DND-41 (cell line): ENCODE measurements at regions not wholly inside any gene's neighbourhood (a gene's known extent, or its start where the extent isn't known, plus 50 kb on each side); places are given as distances from the start of the nearest gene placed in this dataset.

ENCODE experiments used
- EZH2 ChIP-seq: IDR thresholded peaks from 3 replicates; pipeline ENCODE4 v1.6.1; 2012; ENCODE audit warnings: borderline replicate concordance, low read depth, mild to moderate bottlenecking, moderate library complexity, low read length, inconsistent platforms; ENCODE audit not compliant: severe bottlenecking
- TF ChIP-seq, protein P1 (sequence below): IDR thresholded peaks from 2 replicates; pipeline ENCODE4 v1.5.1; 2012; ENCODE audit warnings: borderline replicate concordance, low read length, moderate library complexity, mild to moderate bottlenecking; ENCODE audit not compliant: poor library complexity, severe bottlenecking; ENCODE audit errors: extremely low read depth

DNA sequence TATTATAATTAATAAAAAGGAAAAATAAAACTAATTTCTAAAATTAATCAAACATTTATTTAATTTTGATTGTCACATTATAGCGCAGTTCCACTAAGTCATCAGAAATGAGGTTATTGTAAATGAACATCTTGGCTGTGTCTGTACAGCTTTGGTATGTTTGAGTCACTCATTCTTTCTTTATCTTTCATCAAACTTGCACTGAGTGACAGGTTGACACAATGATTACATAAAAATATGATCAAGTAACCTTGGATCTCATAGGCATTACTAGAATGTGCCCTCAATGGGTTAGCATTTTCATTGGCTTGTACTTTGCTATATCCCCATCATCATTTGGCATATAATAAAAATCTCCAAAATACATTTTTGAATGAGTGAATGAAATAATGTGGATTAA lies 1353.2 kb upstream of the ADGRL2 start:
- TF ChIP-seq, protein P1, sequence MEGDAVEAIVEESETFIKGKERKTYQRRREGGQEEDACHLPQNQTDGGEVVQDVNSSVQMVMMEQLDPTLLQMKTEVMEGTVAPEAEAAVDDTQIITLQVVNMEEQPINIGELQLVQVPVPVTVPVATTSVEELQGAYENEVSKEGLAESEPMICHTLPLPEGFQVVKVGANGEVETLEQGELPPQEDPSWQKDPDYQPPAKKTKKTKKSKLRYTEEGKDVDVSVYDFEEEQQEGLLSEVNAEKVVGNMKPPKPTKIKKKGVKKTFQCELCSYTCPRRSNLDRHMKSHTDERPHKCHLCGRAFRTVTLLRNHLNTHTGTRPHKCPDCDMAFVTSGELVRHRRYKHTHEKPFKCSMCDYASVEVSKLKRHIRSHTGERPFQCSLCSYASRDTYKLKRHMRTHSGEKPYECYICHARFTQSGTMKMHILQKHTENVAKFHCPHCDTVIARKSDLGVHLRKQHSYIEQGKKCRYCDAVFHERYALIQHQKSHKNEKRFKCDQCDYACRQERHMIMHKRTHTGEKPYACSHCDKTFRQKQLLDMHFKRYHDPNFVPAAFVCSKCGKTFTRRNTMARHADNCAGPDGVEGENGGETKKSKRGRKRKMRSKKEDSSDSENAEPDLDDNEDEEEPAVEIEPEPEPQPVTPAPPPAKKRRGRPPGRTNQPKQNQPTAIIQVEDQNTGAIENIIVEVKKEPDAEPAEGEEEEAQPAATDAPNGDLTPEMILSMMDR, result no peak
- no peak for TF ChIP-seq EZH2
